ENCODE measurements at regions not wholly inside any gene's neighbourhood (a gene's known extent, or its start where the extent isn't known, plus 50 kb on each side); places are given as distances from the start of the nearest gene placed in this dataset.
"Not testable (repeated sequence)": the region's sequence is repeated elsewhere in the genome, so short reads cannot be mapped to it uniquely, and the experiment has no call there.

- DNase-seq = no peak
These were observed 614.2 kb upstream of the CLINT1 start for GRCh38 chr5:158473016-158473635.

GRCh38 chr5:158471535-158471924, 612.6 kb upstream of the CLINT1 start:
- DNase-seq = no peak

GRCh38 chr5:158470764-158471534, 612.0 kb upstream of the CLINT1 start:
- no peak for DNase-seq

GRCh38 chr5:158468444-158468843, 609.5 kb upstream of the CLINT1 start:
- DNase-seq = no peak

GRCh38 chr5:158466191-158466590, 607.2 kb upstream of the CLINT1 start:
- no peak for DNase-seq

GRCh38 chr5:158465086-158465972, 606.4 kb upstream of the CLINT1 start:
- DNase-seq = no peak

GRCh38 chr5:158464383-158464782, 605.4 kb upstream of the CLINT1 start:
- no peak for DNase-seq

GRCh38 chr5:158463938-158464337, 605.0 kb upstream of the CLINT1 start:
- no peak for DNase-seq

- DNase-seq = no peak
These were observed 604.2 kb upstream of the CLINT1 start for GRCh38 chr5:158463188-158463587.

GRCh38 chr5:158462349-158463114, 603.6 kb upstream of the CLINT1 start:
- no peak for DNase-seq

- no peak for DNase-seq
These were observed 602.4 kb upstream of the CLINT1 start for GRCh38 chr5:158461240-158461854.

- DNase-seq = no peak
These were observed 599.1 kb upstream of the CLINT1 start for GRCh38 chr5:158458086-158458485.

GRCh38 chr5:158456756-158457155, 597.8 kb upstream of the CLINT1 start:
- no peak for DNase-seq

GRCh38 chr5:158456241-158456640, 597.3 kb upstream of the CLINT1 start:
- DNase-seq = no peak

GRCh38 chr5:158451993-158452672, 593.2 kb upstream of the CLINT1 start:
- no peak for DNase-seq

GRCh38 chr5:158451203-158451992, 592.5 kb upstream of the CLINT1 start:
- no peak for DNase-seq

- DNase-seq = no peak
These were observed 591.8 kb upstream of the CLINT1 start for GRCh38 chr5:158450751-158451171.

GRCh38 chr5:158446761-158447160, 587.8 kb upstream of the CLINT1 start:
- not testable (repeated sequence) for DNase-seq

GRCh38 chr5:158439204-158439603, 580.3 kb upstream of the CLINT1 start:
- not testable (repeated sequence) for DNase-seq

GRCh38 chr5:158436271-158437065, 577.5 kb upstream of the CLINT1 start:
- no peak for DNase-seq
